GM18505 (cell line): ENCODE measurements at regions not wholly inside any gene's neighbourhood (a gene's known extent, or its start where the extent isn't known, plus 50 kb on each side); places are given as distances from the start of the nearest gene placed in this dataset.

Experiments used
- ATAC-seq: cut with Tn5 transposase; IDR thresholded peaks from one replicate; pipeline ENCODE4 v1.9.1; 2021; ENCODE audit not compliant: unreplicated experiment
- POLR2A ChIP-seq: IDR thresholded peaks from 4 replicates; pipeline ENCODE4 v1.6.1; 2011; ENCODE audit warnings: borderline replicate concordance; ENCODE audit not compliant: insufficient read depth, insufficient read length; ENCODE audit errors: extremely low read depth

- no peak for TF ChIP-seq POLR2A
- ATAC-seq, result no peak
Measured at GRCh38 chr10:56090914-56091540, 270.0 kb downstream of the ZWINT start.

- no peak for ATAC-seq
- TF ChIP-seq POLR2A, result no peak
Measured at GRCh38 chr10:56085406-56086122, 275.5 kb downstream of the ZWINT start.

GRCh38 chr10:56082169-56082568 lies 278.9 kb downstream of the ZWINT start:
- no peak for ATAC-seq
- TF ChIP-seq POLR2A, result no peak

- TF ChIP-seq POLR2A, result no peak
- ATAC-seq, result no peak
Measured at GRCh38 chr10:56068473-56069263, 292.4 kb downstream of the ZWINT start.

- TF ChIP-seq POLR2A, result no peak
- ATAC-seq, result no peak
Measured at GRCh38 chr10:56068040-56068439, 293.0 kb downstream of the ZWINT start.

- no peak for ATAC-seq
Measured at GRCh38 chr10:56063642-56064041, 297.4 kb downstream of the ZWINT start.

GRCh38 chr10:56057860-56058259 lies 303.2 kb downstream of the ZWINT start:
- TF ChIP-seq POLR2A, result no peak
- ATAC-seq, result no peak

More at GRCh38 chr10:56063642-56064041, 297.4 kb downstream of the ZWINT start:
- TF ChIP-seq POLR2A, result no peak

GRCh38 chr10:56035489-56035888 lies 325.6 kb downstream of the ZWINT start:
- TF ChIP-seq POLR2A, result no peak
- ATAC-seq, result no peak

- no peak for ATAC-seq
- TF ChIP-seq POLR2A, result no peak
Measured at GRCh38 chr10:56028298-56029132, 332.5 kb downstream of the ZWINT start.

- ATAC-seq, result no peak
- no peak for TF ChIP-seq POLR2A
Measured at GRCh38 chr10:56012101-56012500, 349.0 kb downstream of the ZWINT start.

GRCh38 chr10:56003555-56003954 lies 357.5 kb downstream of the ZWINT start:
- no peak for ATAC-seq
- no peak for TF ChIP-seq POLR2A

- no peak for TF ChIP-seq POLR2A
- ATAC-seq, result no peak
Measured at GRCh38 chr10:55989188-55989587, 371.9 kb downstream of the ZWINT start.

- no peak for TF ChIP-seq POLR2A
- ATAC-seq, result no peak
Measured at GRCh38 chr10:55979203-55979602, 381.9 kb downstream of the ZWINT start.
